ENCODE measurements at regions not wholly inside any gene's neighbourhood (a gene's known extent, or its start where the extent isn't known, plus 50 kb on each side); places are given as distances from the start of the nearest gene placed in this dataset.

DNA sequence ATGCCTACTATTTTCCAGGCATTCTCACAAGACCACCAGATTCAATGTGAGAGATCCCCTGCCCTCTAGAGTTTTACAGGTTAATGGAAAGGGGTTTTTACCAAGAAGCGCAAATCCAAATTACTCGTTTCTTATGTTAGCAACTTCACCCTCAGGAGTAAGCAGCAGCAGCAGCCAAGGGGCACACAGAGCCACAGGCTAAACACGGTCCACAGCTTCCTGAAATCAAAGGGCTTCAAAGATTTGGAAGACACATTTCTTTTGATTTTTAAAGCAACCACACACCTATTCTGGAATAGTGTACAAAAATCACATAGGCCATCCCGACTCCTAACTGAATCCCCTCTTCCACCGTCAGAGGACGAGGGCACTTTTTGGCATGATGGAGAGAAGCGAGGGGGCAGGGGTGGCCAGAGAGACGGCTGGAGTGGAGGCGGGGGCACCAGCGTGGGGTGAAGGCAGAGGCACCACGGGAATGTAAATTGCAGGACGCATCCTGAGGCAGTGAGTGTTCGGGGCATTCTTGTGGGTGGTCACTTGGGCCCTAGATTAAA is 107.0 kb downstream of the ARF6 start:
- no peak for DNase-seq

DNA sequence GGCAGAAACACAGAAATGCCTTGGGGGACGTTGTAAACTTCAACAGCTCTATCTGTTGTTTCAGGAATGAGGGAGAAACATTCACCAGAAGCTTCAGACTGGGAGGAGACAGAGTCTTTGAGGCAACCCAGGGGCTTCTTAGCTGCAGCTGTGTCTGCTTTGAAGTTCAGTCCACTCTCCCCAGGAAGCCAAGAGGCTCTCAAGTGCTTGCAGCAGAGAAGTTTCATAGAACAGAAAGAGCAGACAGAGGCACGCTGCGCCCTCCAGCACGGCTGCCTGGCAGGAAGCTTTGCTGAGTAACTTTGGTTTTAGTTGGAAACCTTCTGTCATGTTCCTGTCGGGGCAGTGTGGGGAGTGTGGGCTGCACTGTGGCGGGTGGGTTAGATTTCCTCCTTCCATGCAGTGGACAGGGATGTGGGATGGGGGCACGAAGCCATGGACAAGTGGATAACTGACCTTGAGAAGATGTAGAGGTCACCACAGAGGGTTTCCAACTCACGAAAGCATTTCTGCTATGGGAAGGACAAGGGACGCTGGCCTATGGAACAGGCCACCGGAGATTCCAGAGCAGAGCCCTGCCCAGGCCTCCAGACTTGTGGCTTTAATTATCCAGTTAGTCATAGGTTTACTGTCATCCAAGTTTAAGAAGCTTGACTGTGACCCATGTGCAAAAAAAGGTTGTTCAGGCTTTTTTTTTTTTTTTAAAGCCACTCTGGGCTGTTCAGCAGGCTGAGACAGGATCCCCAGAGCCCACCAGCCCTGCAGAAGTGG is 107.7 kb downstream of the ARF6 start:
- DNase-seq: peak; percentile 6

DNA sequence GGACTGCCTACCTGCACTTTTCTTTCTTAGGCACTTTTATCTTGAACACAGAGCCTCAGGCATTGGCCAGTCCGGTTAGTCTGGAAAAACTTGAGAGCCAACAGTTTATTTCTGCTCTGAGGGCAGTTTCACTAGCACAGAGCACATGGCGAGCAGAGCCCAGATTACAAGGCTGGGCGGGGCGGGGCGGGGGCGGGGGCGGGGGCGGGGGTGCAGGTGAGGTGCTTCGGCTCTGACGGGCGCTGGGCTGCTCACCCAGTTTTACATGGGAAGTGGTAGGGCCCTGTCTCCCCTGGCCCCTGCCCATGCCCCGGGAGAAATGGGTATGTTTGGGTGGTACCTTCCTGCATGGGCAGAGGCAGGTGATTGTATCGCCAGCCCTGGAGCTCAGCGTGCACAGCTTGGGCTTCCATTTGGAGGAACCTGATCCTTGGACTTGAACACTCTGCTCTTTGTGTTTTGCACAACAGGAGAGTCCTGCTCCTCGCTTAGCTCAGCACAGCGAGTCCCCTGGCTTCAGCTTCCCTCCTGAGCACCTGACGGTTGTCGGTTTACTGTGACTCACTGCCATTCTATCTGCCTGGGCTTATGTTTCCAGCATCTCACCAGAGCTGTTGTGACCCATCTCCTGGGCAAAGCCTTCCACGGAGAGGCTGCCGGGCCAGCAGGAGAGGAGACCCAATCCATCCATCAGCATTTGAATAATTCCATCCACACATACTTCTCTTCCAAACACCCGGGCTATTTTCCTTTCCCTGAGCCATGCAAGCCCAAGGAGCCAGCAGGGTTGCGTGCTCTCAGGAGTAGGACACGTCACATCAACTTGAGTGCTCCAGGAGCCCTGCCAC is 108.5 kb downstream of the ARF6 start:
- peak; percentile 33 for DNase-seq

DNA sequence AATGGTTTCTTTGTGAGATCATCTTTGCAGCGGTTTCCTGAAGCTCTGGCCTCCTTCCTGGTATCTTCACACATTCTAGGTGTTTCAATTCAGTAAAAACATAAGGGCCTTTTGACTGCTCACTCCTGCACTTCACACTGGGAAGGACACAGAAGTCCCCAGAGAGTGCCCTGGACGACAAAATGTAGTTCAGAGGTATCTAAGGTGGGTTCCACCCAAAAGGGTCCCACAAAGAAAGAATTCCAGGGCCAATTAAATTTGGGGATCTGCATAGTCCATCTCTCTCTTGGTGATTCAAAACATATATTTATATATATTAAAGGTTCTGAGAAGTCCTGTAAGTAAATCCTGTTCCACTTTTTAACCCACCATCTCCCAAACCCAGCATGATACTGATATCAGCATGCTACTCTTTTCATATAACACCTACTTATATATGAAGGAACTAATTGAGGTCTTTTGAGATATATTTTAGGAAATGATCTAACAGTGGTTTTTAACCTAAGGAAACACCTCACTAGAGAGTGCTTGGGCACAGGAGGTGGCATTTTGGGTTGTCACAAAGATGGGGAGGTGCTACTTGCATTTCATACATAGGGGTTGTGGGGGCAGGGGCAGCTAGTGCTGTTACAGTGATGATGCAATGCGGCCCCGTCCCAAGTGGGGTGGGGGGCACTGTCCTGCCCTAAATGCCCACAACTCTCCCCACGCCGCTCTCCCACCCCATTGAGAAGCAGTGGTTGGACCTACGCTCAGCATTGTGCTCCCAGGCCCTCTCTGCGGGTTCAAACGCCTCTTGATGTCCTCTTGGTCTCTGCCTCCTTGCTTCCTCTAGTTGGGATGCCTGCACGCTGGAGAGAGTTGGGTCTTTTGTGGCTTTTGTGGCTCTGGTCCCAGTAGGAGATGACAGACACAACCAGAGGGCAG is 109.4 kb downstream of the ARF6 start:
- DNase-seq: no peak

DNA sequence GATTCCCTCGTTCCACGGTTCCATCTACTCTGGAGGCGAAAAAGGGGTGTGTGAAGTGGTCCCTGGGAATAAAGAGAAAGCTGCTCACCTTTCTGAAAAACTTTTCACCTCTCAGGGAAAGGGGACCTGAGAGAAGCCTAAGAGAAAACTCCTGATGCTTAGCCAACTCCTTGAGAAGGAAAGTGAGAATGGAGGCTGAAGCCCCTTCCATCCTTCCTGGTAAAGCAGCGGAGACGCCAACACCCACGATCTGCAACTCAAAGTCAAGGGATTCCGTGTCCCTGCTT is 110.0 kb downstream of the ARF6 start:
- DNase-seq: no peak

DNA sequence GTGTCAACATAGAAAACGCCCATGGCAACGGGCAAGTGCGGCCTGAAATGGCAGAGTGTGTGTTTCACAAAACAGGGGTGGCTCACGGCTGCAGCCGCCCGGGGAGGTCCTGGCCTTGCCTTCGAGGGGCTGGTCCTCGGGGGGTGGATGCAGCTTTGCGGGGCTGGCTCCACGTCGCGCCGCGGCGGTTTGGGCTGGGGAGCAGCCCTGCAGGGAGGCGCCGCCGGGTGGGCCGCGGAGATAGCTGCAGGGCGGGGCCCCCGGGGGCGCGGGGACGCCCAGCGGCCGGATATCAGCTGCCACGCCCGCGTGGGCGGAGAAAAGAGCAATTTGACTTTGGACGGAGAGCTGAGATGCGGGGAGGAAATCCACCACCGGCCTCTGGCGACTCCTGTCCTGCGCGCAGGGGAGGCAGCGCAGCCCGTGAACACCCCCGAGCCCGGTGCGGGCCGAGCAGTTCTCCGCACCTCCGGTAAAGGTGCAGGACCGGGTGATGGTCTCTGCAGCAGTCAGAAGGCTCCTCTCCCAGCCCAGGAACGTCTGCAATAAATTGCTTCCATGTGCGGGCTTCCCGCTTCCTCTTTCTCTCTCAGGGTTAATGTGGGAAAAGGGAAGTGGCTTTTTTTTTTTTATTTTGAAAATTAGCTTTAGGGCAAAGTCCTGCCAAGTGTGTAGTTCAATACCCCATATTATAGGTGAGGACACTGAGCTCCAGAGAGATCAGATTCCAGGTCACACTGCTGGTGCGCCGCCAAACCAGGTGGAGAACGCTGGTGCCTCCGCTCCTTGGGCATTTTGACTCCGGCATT is 110.5 kb downstream of the ARF6 start:
- peak; percentile 27 for DNase-seq

DNA sequence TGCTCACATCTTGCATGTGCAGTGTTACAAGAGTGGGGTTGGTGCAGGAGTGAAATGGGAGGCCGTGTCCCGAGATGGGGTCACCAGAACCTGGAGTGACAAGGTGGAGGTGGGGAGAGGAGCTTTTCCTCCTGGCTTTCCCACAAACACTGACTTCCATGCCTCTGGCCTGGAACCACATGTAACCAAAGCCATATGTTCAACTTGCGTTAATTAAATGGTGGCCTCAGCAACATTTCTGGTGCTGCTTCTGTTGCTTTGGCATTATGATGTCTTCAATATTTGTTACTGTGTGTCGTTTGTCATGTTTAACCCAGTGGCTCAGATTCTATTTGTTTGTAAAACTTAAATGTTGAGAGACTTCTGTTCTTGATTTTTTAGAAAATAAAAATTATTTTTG is 110.2 kb downstream of the VCPKMT start:
- DNase-seq: no peak

DNA sequence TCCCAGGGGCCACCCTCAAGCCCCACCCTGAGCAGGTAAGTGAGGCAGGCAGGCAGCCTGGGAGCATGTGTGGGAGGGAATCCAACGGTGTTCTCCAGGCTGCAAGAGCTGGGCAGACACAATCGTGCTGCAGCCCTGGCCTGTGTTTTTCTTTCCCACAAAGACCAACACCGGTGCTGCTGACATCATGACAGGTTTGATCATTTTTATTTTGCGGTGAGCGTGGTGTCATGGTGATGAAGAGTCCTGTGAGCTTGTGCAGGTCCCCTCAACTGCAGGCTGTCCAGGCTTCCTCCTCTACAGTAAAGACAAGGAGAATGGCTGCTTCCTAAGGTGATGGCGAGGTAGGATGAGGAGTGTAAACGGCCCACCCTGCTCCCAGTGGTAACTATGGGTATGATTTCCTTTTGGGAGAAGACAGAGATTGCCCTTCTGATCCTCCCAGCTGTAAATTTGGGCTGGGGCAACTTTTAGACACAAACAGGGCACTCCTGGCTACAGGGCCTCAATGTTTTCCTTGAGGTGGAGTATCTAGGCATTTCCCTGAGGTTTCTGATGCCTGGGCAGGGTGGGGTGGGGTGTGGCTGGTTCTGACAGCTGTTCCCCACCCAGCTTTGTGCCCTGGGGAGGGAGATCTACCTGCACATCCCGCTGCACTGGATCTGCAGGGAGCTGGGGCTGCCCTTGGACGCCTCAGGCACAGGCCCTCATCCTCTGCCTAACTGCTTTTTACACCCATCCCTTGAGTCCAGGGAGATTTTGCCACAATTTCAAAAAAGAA is 109.1 kb downstream of the VCPKMT start:
- DNase-seq: no peak

DNA sequence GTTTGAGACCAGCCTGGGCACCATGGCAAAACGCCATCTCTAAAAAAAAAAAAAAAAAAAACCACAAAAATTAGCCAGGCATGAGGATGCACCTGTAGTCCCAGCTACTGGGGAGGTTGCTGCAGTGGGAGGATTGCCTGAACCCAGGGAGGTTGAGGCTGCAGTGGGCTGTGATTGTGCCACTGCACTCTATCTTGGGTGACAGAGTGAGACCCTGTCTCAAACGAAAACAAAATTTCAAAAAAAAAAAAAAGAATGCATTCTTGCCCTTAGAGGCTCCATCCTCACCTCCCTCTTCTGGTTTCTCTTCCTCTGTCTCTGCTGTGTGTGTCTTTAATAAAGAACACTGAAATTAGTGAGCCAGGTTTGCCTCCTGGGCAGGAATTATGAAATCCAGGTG is 107.8 kb downstream of the VCPKMT start:
- DNase-seq: no peak

DNA sequence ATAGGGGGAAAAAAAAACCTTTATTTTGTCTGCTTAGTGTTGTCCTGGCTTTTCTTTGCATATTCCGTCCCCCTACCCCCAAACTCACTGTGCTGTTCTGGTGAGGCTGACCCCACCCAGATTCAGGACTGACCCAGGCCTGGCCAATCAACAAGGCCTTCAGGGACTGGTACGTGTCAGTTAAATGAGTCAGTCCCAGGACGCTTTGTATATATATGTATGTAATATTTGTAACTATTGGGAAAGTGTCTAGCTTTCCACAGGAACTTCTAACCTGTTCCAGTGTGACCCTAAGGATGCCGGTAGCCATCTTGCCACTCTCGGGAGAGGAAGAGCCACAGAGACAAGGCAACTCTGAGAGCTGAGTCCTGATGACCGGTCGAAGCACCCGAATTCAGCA is 107.4 kb downstream of the VCPKMT start:
- DNase-seq: no peak

DNA sequence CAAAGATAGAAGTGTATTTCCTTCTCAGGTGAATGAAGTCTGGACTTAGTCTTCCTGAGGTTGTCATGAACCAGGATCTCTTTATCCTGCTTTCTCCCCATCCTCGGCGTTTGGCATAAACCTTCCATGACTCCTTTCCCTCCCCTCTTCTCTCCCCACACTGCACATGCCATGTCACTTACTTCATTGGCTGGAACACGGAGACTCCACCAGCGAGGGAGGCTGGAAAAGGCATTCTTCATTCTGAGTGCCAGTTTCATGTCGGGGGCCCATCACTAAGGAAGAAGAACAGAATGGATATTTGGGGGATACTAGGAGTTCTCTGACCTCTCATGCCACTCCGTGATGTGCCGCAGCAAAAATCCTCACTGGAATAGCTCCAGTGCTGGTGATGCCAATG is 105.6 kb downstream of the VCPKMT start:
- DNase-seq: no peak

DNA sequence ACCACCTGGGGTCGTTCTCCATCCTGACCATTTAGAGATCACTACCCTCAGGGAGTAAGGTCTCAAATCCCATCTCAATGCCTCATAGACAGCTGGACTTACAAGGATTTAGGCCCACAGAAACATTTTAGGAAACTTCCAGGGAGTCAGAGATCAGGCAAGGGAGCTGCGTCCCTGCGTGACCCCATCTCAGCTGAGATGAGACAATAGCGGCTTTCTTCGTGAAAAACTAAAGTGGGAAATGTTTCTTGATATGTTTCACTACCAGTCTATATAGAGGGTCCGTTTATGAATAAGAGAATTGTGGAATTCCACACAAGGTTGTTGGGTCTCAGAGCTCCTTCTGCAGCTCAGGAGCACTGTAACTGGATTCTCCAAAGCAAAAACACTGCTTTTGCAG is 105.1 kb downstream of the VCPKMT start:
- DNase-seq: no peak

DNA sequence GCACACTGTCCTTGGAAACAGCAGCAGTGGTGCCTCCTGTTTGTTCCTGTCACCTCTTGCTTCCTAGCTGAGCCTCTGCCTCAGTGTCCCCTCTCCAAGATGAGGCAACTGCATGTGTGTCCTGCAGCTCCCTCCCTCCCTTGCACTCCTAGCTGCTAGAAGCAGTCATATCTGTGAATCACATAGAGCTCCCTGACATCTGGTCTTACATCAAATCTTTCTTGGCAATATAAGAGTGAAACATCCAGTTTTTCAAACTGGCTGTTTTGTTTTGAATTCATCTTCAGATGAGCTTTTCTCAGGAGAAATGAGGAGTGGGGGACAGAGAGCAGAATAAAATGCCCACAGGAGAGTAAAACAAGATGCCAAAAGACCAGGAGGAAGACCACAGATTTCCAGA is 103.7 kb downstream of the VCPKMT start:
- DNase-seq: no peak

DNA sequence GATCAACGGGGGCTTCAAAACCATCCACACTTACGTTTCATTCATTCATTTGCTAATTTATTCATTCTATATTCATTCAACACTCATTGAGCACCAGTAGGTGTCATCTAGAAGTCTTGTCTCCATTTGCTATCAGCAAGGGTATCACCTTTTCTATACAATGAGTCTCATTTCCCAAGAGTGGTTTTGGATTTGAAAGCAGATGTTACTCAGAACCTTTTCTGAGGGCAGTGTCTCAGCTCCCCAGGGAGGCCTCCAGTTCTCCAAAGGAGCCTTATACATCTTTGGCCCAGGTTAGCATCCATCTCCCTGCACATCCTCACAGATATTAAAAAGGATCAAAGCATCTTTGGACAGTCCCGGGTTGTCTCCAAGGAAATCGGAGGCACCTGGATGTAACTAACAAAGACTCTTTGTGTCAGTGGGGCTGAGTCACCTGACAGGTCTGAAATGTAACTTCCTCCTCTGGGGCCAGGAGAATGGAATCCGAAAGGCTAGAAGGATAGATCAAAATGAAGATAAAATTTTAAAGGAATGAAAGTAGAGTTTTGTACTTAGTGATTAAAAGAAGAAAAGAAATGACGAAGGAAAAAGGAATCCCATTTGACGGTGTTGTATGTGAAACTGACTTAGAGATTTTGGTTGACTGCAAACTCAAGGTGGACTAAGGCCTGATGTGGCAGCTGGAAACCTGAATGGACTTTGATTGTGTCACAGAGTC is 103.0 kb downstream of the VCPKMT start:
- DNase-seq: no peak

DNA sequence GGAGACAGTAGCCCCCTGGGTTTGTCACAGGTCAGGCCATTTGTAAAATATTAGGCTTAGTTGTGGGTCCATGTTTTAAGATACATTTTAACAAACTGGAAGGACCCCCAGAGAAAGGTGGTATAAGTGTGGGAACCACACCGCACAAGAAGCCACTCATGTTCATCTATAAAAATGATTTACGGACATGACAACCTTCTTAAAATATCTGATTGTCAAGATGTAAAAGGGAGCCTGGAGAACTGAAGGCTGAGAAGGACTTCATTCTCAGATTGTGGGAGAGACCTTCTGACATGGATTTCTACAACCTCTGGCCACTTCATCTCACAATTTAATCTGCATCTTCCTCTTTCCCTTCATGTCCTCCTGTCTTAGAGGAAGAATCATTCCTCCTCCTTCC is 102.4 kb downstream of the VCPKMT start:
- no peak for DNase-seq

DNA sequence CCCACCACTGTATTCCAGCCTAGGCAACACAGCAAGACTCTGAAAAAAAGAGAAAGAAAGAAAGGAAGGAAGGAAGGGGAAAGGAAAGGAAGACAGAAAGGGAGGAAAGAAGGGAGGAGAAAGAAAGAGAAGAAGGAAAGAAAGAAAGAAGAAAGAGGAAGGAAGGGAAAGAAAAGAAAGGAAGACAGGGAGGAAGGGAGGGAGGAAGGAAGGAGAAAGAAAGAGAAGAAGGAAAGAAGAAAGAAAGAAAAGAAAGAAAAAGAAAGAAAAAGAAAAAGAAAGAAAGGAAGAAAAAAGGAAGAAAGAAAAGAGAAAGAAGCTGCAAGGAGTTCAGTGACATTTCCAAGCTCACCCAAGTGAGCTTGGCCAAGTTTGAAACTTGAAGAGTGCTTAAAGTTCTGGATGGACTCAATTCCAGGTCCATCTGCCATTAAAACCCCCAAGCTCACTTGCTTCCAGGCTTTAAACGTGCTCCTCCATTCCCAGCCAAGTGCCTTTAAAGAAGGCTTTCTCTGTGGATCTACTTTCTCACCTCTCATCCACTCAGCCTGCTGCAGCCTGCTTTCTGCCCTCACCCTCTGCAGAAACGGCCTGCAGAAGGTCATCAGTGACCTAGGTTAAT is 101.5 kb downstream of the VCPKMT start:
- no peak for DNase-seq

DNA sequence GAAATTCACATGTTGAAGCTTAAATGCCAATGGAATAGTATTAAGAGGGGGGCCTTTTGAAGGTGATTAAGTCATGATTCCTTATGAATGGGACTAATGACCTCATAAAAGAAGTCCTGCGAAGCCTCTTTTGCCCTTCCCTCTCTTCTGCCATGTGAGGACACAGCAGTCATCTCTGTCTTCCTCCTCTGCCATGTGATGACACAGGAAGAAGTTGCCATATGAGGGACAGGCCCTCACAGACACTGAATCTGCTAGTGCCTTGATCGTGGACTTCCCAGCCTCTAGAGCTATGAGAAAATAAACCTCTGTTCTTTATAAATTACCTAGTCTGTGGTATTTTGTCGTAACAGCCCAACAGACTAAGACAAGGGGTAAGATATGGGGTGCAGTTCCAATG is 100.7 kb downstream of the VCPKMT start:
- DNase-seq: no peak

DNA sequence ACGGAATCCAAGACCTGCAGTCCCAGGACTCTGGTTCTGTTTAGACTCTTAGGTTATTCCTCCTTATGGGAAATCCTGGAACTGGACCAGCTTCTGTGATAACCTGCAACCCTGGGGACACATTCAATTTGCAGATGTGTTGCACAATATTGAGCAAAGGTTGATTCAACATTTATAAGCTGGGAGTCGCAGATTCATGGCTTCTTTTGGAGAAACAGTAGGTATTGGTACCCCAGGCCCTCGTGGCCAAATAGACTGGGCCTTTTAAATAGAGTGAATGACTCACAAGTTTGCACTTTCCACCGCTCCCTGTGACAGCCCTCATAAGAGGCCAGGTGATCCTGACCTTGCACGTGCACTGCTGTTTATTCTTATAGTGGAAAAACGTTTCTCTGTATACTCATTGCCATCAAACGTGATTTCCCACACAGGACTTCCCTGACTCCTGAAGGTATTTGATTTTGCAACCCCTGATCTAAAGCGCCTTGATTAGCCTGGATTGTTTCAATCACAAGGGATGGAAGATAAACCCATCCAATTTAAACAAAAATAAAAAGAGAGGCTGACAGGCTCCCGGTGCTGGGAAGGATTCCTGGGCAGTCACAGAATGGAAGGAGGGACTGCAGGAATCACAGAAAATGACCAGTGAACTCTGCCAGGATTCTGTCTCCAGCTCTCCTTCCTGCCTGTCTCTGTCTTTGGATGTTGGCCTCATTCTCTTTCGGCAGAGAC is 98.0 kb downstream of the VCPKMT start:
- DNase-seq: no peak

DNA sequence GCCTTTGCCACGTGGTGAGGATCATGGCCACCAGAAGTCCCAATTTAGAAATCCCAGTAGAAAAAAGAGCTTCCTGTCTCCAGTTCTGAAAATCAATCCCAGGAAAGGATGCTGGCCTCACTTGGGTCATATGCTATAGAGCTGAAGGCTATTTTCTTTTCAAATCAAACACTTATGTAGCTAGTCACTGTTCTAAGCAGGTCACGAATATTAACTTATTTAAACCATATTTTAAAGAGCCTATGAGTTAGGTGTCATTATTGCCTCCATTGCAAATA is 97.5 kb downstream of the VCPKMT start:
- no peak for DNase-seq

DNA sequence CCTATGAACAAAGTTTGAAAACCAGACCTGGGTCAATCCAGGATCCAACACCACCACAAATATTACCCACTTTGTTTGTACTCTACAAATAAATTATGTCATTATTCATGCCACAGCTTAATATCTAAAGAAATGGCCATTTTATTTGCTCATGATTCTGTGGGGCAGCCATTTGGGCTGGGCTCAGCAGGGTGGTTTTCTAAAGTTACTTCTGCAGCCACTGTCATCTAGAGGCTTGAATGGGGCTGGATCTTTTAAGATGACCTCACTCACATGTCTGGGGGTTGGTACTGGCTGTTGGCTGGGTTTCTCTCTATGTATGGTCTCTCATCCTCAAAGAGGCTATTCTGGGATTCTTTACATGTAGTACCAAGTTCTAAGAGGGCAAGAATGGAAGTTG is 96.2 kb downstream of the VCPKMT start:
- no peak for DNase-seq
